PC-3 (cell line): ENCODE measurements at regions not wholly inside any gene's neighbourhood (a gene's known extent, or its start where the extent isn't known, plus 50 kb on each side); places are given as distances from the start of the nearest gene placed in this dataset.

Source experiments
- ATAC-seq: fragments of 200-7000 bp; cut with Tn5 transposase; 2 replicates; pipeline ENCODE4 v1.9.1; 2020; ENCODE audit warnings: mild to moderate bottlenecking, moderate library complexity
- BruUV-seq: library from RNA; stranded (reverse); fragments of 400-500 nt; replicated peaks from 2 replicates; lab custom pipeline; 2021; lab: Mats Ljungman, UMichigan
- CTCF ChIA-PET: fragments of 300-600 bp; sonication (Branson Sonifier 250); formaldehyde crosslinking; loops from one replicate; lab custom pipeline; 2022; ENCODE audit warnings: antibody characterized with exemption; lab: Charles Lee
- POLR2A ChIA-PET: fragments of 300-600 bp; sonication (Branson Sonifier 250); formaldehyde crosslinking; loops from one replicate; lab custom pipeline; 2022; ENCODE audit warnings: antibody characterized with exemption; ENCODE audit not compliant: unreplicated experiment; lab: Charles Lee
- DNase-seq: peaks from one replicate; pipeline ENCODE4 v3.0.0-alpha.2; 2015
- H2AFZ ChIP-seq: fragments of 300-600 bp; sonication (generic); 2 replicates; pipeline ENCODE4 v1.6.0; 2016; ENCODE audit warnings: antibody characterized with exemption, low read length
- H3F3A ChIP-seq: fragments of 300-600 bp; sonication (generic); one replicate; pipeline ENCODE4 v1.6.0; 2017; ENCODE audit warnings: antibody characterized with exemption, low read length, control low read depth, mild to moderate bottlenecking; ENCODE audit not compliant: unreplicated experiment
- H3K27ac ChIP-seq: fragments of 300-600 bp; sonication (generic); 2 replicates; pipeline ENCODE4 v1.5.1; 2016; ENCODE audit warnings: mild to moderate bottlenecking, low read length
- H3K27me3 ChIP-seq: fragments of 300-600 bp; sonication (generic); 2 replicates; pipeline ENCODE4 v1.6.1; 2016; ENCODE audit warnings: low read length, mixed read lengths
- H3K36me3 ChIP-seq: fragments of 300-600 bp; sonication (generic); 2 replicates; pipeline ENCODE4 v1.6.1; 2016; ENCODE audit warnings: low read depth, mixed run types, low read length, mixed read lengths
- H3K4me1 ChIP-seq: fragments of 300-600 bp; sonication (generic); 2 replicates; pipeline ENCODE4 v1.5.1; 2016; ENCODE audit warnings: low read length; ENCODE audit not compliant: insufficient read depth
- H3K4me2 ChIP-seq: fragments of 300-600 bp; sonication (generic); 2 replicates; pipeline ENCODE4 v1.6.0; 2016; ENCODE audit warnings: low read length
- H3K4me3 ChIP-seq: fragments of 300-600 bp; sonication (generic); 2 replicates; pipeline ENCODE4 v1.5.1; 2016; ENCODE audit warnings: mild to moderate bottlenecking, low read length, mixed read lengths
- H3K79me2 ChIP-seq: fragments of 300-600 bp; sonication (generic); 2 replicates; pipeline ENCODE4 v1.6.1; 2017; ENCODE audit warnings: low read length, mixed read lengths
- H3K9ac ChIP-seq: fragments of 300-600 bp; sonication (generic); 2 replicates; pipeline ENCODE4 v1.6.0; 2016; ENCODE audit warnings: mild to moderate bottlenecking, low read length
- H3K9me2 ChIP-seq: fragments of 300-600 bp; sonication (generic); replicated peaks from 2 replicates; pipeline ENCODE4 v1.6.1; 2016; ENCODE audit warnings: mixed run types, low read length, mixed read lengths
- H3K9me3 ChIP-seq: fragments of 300-600 bp; sonication (generic); 2 replicates; pipeline ENCODE4 v1.6.1; 2016; ENCODE audit warnings: low read length, mixed read lengths
- H4K20me1 ChIP-seq: fragments of 300-600 bp; sonication (generic); 2 replicates; pipeline ENCODE4 v1.6.1; 2016; ENCODE audit warnings: low read length, mixed read lengths
- EZH2 ChIP-seq: fragments of 300-600 bp; sonication (generic); IDR thresholded peaks from one replicate; pipeline ENCODE4 v1.6.1; 2017; ENCODE audit warnings: antibody characterized with exemption, mild to moderate bottlenecking, low read length; ENCODE audit not compliant: unreplicated experiment
- EZH2phosphoT487 ChIP-seq: fragments of 300-600 bp; sonication (generic); IDR thresholded peaks from 2 replicates; pipeline ENCODE4 v1.6.1; 2018; ENCODE audit warnings: mild to moderate bottlenecking, antibody characterized with exemption, low read length, borderline replicate concordance
- intact Hi-C: fragments of 100-400 bp; cut with micrococcal nuclease; formaldehyde crosslinking; loops from 2 replicates; pipeline ENCODE4 v1.9.0; 2023
- TF ChIP-seq, protein P1 (sequence below): fragments of 300-600 bp; sonication (generic); conservative IDR thresholded peaks from 2 replicates; pipeline ENCODE4 v1.5.1; 2017; ENCODE audit warnings: antibody characterized with exemption, low read depth, mild to moderate bottlenecking, low read length

DNA sequence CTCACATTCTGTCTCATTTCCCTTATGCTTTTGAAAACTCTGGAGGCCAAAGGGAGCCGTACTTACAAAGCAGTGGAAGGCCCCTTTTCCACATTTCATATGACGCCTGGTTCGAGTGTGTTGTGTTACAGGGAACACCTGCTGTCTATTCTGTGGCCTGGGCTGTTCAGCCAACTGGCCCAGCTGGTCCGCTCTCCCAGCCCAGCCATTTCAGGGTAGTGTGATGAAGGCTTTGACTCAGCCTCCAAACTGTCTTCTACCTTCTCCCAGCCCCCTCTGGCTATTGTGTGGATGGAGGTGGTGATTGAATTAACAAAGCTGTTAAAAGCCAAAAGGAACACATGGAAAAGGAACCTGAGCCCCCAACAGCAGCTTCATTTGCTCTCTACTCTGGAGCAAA lies 233.8 kb downstream of the ICOS start:
- TF ChIP-seq EZH2phosphoT487 (no peak), EZH2 (no peak)
- TF ChIP-seq, protein P1, sequence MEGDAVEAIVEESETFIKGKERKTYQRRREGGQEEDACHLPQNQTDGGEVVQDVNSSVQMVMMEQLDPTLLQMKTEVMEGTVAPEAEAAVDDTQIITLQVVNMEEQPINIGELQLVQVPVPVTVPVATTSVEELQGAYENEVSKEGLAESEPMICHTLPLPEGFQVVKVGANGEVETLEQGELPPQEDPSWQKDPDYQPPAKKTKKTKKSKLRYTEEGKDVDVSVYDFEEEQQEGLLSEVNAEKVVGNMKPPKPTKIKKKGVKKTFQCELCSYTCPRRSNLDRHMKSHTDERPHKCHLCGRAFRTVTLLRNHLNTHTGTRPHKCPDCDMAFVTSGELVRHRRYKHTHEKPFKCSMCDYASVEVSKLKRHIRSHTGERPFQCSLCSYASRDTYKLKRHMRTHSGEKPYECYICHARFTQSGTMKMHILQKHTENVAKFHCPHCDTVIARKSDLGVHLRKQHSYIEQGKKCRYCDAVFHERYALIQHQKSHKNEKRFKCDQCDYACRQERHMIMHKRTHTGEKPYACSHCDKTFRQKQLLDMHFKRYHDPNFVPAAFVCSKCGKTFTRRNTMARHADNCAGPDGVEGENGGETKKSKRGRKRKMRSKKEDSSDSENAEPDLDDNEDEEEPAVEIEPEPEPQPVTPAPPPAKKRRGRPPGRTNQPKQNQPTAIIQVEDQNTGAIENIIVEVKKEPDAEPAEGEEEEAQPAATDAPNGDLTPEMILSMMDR: no peak
- Histone ChIP-seq H3K36me3 (no peaks in the 10 kb centered on the region), H3K79me2 (no peaks in the 10 kb centered on the region), H3K9me3 (no peaks in the 10 kb centered on the region), H3K9me2 (no peaks in the 10 kb centered on the region), H3K9ac (no peak overlapping the region), H3K27ac (no peak overlapping the region), H3F3A (no peaks in the 10 kb centered on the region), H2AFZ (no peak overlapping the region), H3K27me3 (peaks cover 62% of the 10 kb centered on the region), H3K4me3 (no peak overlapping the region), H3K4me1 (no peaks in the 10 kb centered on the region), H3K4me2 (no peak overlapping the region), H4K20me1 (no peaks in the 10 kb centered on the region)
- CTCF ChIA-PET: no interaction called here
- DNase-seq (no peak), ATAC-seq (no peak)
- intact Hi-C loops: no loop called here
- no TSS peak for BruUV-seq
- POLR2A ChIA-PET: no interaction called here

DNA sequence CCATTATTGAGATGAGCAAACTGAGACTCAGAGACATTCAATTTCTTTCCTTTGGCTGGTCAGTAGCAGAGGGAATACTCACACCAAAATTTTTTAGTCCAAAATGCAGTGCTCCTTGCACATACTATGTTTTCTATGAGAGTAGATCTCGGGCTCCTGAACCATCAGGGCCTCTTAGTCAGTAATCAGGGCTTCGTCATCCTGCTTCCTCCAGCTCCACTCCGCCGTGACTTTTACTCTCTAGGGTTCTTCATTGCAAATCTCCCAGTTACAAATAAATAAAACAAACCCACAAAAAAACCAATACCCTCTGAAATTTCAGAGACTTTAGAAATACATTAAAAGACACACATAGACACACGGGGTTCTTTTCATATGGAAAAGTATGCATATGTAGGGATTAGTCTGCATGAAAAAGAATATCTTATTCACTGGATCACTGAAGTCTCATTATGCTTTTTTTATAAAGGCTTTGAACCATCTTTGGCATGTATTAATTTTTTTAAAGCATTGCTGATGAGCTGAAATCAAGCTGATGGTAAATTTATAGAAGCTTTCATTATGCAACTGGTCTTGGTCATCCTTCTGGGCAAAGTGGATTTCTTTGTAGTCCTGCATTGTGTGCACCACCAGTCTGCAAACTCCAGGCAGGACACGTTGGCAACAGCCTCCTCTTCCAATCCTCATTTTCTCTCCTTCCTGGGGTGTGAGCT lies 235.0 kb downstream of the ICOS start:
- CTCF ChIA-PET: interaction anchor here (0.5 kb wide), 1 partner anchor 102 kb away, joined by 3 read pairs; no protein-coding TSS in a partner anchor
- DNase-seq (no peak), ATAC-seq (no peak)
- H2AFZ ChIP-seq: no peak overlapping the region
- H3K9me3 ChIP-seq: no peaks in the 10 kb centered on the region
- H3K27me3 ChIP-seq: peaks cover 55% of the 10 kb centered on the region
- H4K20me1 ChIP-seq: no peaks in the 10 kb centered on the region
- H3K4me1 ChIP-seq: no peaks in the 10 kb centered on the region
- H3K9ac ChIP-seq: no peak overlapping the region
- H3K4me3 ChIP-seq: no peak overlapping the region
- no peak overlapping the region for H3K27ac ChIP-seq
- intact Hi-C loops: no loop called here
- TF ChIP-seq, protein P1: no peak
- TF ChIP-seq EZH2 (no peak), EZH2phosphoT487 (no peak)
- H3K9me2 ChIP-seq: no peaks in the 10 kb centered on the region
- no peaks in the 10 kb centered on the region for H3F3A ChIP-seq
- POLR2A ChIA-PET: no interaction called here
- no TSS peak for BruUV-seq
- no peak overlapping the region for H3K4me2 ChIP-seq
- no peaks in the 10 kb centered on the region for H3K79me2 ChIP-seq
- no peaks in the 10 kb centered on the region for H3K36me3 ChIP-seq

DNA sequence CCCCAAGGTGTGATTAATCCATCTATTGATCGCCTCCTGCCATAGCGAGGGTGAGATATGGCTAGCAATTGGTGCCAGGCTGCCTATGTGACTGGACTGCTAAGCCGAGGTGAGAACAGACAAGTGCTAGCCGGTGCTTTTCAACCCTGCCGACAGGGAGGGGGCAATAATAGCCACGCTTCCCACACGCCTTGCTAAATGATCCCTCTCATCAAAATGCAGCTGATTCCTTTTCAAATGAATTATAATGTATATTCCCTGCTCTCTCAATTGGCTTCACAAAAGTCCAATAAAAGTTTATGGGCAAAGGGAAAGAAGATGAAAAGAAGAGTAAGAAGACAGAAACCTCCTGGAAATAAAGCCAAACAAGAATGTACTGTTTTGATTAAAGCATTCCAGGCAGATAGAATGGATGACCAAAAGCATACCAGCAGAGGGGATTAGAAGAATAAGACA lies 235.6 kb downstream of the ICOS start:
- Histone ChIP-seq H3K4me3 (no peak overlapping the region), H3K36me3 (no peaks in the 10 kb centered on the region), H3K27me3 (peaks cover 59% of the 10 kb centered on the region), H3K4me2 (no peak overlapping the region), H3K9me2 (no peaks in the 10 kb centered on the region), H4K20me1 (no peaks in the 10 kb centered on the region), H2AFZ (no peak overlapping the region), H3K9me3 (no peaks in the 10 kb centered on the region), H3K9ac (no peak overlapping the region), H3F3A (no peaks in the 10 kb centered on the region), H3K4me1 (no peaks in the 10 kb centered on the region), H3K27ac (no peak overlapping the region), H3K79me2 (no peaks in the 10 kb centered on the region)
- intact Hi-C loops: no loop called here
- TF ChIP-seq EZH2 (no peak), EZH2phosphoT487 (no peak)
- TF ChIP-seq, protein P1: no peak
- no TSS peak for BruUV-seq
- ChIA-PET CTCF (no interaction called here), POLR2A (no interaction called here)
- no peak for ATAC-seq
- no peak for DNase-seq
